ENCODE measurements at regions not wholly inside any gene's neighbourhood (a gene's known extent, or its start where the extent isn't known, plus 50 kb on each side); places are given as distances from the start of the nearest gene placed in this dataset.

- TF ChIP-seq, protein P1, sequence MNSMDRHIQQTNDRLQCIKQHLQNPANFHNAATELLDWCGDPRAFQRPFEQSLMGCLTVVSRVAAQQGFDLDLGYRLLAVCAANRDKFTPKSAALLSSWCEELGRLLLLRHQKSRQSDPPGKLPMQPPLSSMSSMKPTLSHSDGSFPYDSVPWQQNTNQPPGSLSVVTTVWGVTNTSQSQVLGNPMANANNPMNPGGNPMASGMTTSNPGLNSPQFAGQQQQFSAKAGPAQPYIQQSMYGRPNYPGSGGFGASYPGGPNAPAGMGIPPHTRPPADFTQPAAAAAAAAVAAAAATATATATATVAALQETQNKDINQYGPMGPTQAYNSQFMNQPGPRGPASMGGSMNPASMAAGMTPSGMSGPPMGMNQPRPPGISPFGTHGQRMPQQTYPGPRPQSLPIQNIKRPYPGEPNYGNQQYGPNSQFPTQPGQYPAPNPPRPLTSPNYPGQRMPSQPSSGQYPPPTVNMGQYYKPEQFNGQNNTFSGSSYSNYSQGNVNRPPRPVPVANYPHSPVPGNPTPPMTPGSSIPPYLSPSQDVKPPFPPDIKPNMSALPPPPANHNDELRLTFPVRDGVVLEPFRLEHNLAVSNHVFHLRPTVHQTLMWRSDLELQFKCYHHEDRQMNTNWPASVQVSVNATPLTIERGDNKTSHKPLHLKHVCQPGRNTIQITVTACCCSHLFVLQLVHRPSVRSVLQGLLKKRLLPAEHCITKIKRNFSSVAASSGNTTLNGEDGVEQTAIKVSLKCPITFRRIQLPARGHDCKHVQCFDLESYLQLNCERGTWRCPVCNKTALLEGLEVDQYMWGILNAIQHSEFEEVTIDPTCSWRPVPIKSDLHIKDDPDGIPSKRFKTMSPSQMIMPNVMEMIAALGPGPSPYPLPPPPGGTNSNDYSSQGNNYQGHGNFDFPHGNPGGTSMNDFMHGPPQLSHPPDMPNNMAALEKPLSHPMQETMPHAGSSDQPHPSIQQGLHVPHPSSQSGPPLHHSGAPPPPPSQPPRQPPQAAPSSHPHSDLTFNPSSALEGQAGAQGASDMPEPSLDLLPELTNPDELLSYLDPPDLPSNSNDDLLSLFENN (IDR thresholded peaks at IDR 0.05; ENCODE audit: low read depth in 2 of 2, low read length in 2 of 2): no peak
These were observed 297.8 kb upstream of the PRKCQ start (continued) for GRCh38 chr10:6877722-6878392.

GRCh38 chr10:6877336-6877721, 297.3 kb upstream of the PRKCQ start:
- Histone ChIP-seq H3K9ac (ENCODE audit: insufficient read depth in 1 of 2, low read depth in 2 of 2, low read length in 2 of 2) (no peak overlapping the region), H3K27ac (ENCODE audit: extremely low read depth, low read depth, low read length) (no peak overlapping the region), H3K9me3 (replicated peaks; ENCODE audit: control insufficient read depth, insufficient read depth, low read depth, low read length) (no peaks in the 10 kb centered on the region), H4K20me1 (replicated peaks; ENCODE audit: control insufficient read depth, insufficient read depth, low read length) (no peaks in the 10 kb centered on the region), H3K4me2 (ENCODE audit: insufficient read depth, low read length) (no peak overlapping the region), H2AFZ (ENCODE audit: low read depth, low read length) (no peak overlapping the region), H3K4me1 (replicated peaks in 1 of 2; ENCODE audit: control insufficient read depth in 2 of 2, insufficient read depth in 2 of 2, low read length in 2 of 2) (no peaks in the 10 kb centered on the region), H3K79me2 (ENCODE audit: control insufficient read depth, insufficient read depth, low read length) (no peaks in the 10 kb centered on the region), H3K36me3 (ENCODE audit: control insufficient read depth, insufficient read depth, low read length) (no peaks in the 10 kb centered on the region), H3K27me3 (ENCODE audit: control insufficient read depth in 2 of 2, insufficient read depth in 2 of 2, low read length in 2 of 2) (peaks cover 16 to 32% of the 10 kb centered on the region in 2 experiments), H3K9me1 (ENCODE audit: control insufficient read depth, insufficient read depth, low read length) (no peaks in the 10 kb centered on the region), H3K4me3 (no peak overlapping the region)
- intact Hi-C loops (cut with micrococcal nuclease) (no loop called here), in situ Hi-C loops (cut with MboI) (no loop called here)
- WGBS (ENCODE audit: insufficient coverage, low coverage, missing lambda C conversion rate): 1% methylated on average over 12 of the region's 12 CpGs
- FAIRE-seq (no peak), DNase-seq (ENCODE audit: extremely low read depth in 1 of 4, low spot score in 3 of 4) (no peak), ATAC-seq (no peak)
- POLR2A ChIA-PET: interaction anchor here (0.8 to 1.2 kb wide), 2 partner anchors 9 to 17 kb away, joined by 3 to 4 read pairs; no protein-coding TSS in a partner anchor
- CTCF ChIA-PET (ENCODE audit: low intra/inter-chr PET ratio): interaction anchor here (0.6 kb wide), 1 partner anchor 553 kb away, joined by 6 read pairs; no protein-coding TSS in a partner anchor
- TF ChIP-seq EGR1 (conservative IDR thresholded peaks at IDR 0.05) (no peak), HDAC6 (IDR thresholded peaks at IDR 0.05; ENCODE audit: low read depth, low read length) (no peak), GTF2A2 (tag; IDR thresholded peaks at IDR 0.05) (no peak)
- BruUV-seq (replicated peaks): no TSS peak
